Endothelial cell (in vitro differentiated cells): ENCODE measurements at regions not wholly inside any gene's neighbourhood (a gene's known extent, or its start where the extent isn't known, plus 50 kb on each side); places are given as distances from the start of the nearest gene placed in this dataset.

Experiments
- DNase-seq: peaks from one replicate; pipeline ENCODE4 v3.0.0; 2021; ENCODE audit warnings: low spot score
- H3K27ac Mint-ChIP-seq: one replicate; pipeline ENCODE4 v1.8.0; 2021; ENCODE audit warnings: mixed read lengths, inconsistent platforms; ENCODE audit not compliant: unreplicated experiment
- H3K27me3 Mint-ChIP-seq: one replicate; pipeline ENCODE4 v1.8.0; 2021; ENCODE audit warnings: mild to moderate bottlenecking, moderate library complexity, mixed read lengths, inconsistent platforms; ENCODE audit not compliant: unreplicated experiment
- H3K36me3 Mint-ChIP-seq: one replicate; pipeline ENCODE4 v1.8.0; 2021; ENCODE audit warnings: mild to moderate bottlenecking, low read depth, mixed read lengths, inconsistent platforms; ENCODE audit not compliant: unreplicated experiment
- H3K4me1 Mint-ChIP-seq: one replicate; pipeline ENCODE4 v1.8.0; 2021; ENCODE audit warnings: mild to moderate bottlenecking, mixed read lengths, inconsistent platforms; ENCODE audit not compliant: unreplicated experiment
- H3K4me3 Mint-ChIP-seq: one replicate; pipeline ENCODE4 v1.8.0; 2021; ENCODE audit warnings: mild to moderate bottlenecking, mixed read lengths, inconsistent platforms; ENCODE audit not compliant: unreplicated experiment
- H3K9me3 Mint-ChIP-seq: one replicate; pipeline ENCODE4 v1.8.0; 2021; ENCODE audit warnings: mixed read lengths, inconsistent platforms; ENCODE audit not compliant: unreplicated experiment
- TF ChIP-seq, protein P1 (sequence below): fragments of 200-600 bp; sonication (generic); IDR thresholded peaks from one replicate; pipeline ENCODE4 v1.5.0; 2021; ENCODE audit warnings: antibody characterized with exemption; ENCODE audit not compliant: unreplicated experiment

DNA sequence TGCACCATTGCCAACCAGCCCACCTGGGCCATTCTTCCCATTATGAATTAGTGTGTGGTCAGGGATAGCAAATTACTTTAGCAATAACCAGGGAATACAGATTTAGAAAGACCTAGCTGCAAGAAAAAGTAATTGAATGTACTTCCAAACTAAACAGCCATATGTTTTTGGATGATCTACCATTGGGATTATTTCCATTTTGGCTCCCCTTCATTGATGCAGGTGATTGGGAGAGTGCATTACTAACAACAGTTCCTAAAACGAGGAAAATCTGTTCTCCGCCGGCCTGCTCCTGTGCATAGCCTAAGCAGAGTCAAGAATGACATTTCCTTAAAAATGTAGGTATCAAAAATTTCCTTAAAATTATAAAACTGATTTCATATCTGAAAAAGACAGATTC is 58.5 kb downstream of the MAIP1 start:
- H3K27ac Mint-ChIP-seq, result no peak overlapping the region
- H3K4me1 Mint-ChIP-seq, result no peaks in the 10 kb centered on the region
- H3K27me3 Mint-ChIP-seq, result peaks cover 8% of the 10 kb centered on the region
- TF ChIP-seq, protein P1, sequence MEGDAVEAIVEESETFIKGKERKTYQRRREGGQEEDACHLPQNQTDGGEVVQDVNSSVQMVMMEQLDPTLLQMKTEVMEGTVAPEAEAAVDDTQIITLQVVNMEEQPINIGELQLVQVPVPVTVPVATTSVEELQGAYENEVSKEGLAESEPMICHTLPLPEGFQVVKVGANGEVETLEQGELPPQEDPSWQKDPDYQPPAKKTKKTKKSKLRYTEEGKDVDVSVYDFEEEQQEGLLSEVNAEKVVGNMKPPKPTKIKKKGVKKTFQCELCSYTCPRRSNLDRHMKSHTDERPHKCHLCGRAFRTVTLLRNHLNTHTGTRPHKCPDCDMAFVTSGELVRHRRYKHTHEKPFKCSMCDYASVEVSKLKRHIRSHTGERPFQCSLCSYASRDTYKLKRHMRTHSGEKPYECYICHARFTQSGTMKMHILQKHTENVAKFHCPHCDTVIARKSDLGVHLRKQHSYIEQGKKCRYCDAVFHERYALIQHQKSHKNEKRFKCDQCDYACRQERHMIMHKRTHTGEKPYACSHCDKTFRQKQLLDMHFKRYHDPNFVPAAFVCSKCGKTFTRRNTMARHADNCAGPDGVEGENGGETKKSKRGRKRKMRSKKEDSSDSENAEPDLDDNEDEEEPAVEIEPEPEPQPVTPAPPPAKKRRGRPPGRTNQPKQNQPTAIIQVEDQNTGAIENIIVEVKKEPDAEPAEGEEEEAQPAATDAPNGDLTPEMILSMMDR, result no peak
- no peaks in the 10 kb centered on the region for H3K36me3 Mint-ChIP-seq
- H3K4me3 Mint-ChIP-seq, result no peak overlapping the region
- peaks cover 12% of the 10 kb centered on the region for H3K9me3 Mint-ChIP-seq
- DNase-seq, result no peak

- Mint-ChIP-seq H3K36me3 (no peaks in the 10 kb centered on the region), H3K9me3 (peaks cover 11% of the 10 kb centered on the region), H3K27ac (no peak overlapping the region), H3K4me1 (no peaks in the 10 kb centered on the region), H3K4me3 (no peak overlapping the region), H3K27me3 (peaks cover 8% of the 10 kb centered on the region)
- TF ChIP-seq, protein P1, result no peak
- no peak for DNase-seq
Measured at GRCh38 chr2:200021449-200022114, 66.2 kb downstream of the MAIP1 start.

DNA sequence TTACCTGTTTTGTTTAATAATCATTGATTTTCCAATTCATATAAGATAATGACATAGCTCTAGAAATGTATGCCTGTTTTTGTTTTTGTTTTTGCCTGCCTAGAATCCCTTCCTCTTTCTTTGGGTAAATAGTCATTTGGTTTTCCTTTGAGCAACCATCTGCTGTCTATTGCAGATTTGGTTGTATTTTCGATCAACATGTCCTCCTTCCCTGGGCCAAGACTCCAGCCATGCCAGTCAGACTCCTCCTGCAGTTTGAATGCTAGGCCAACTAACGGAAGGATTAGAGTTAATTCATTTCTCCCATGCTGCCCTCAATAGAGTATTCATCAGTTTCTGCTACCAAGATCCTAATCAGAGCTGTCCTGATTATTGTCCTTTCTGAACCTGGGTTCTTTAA is 67.1 kb downstream of the MAIP1 start:
- no peak overlapping the region for H3K27ac Mint-ChIP-seq
- no peak for DNase-seq
- H3K27me3 Mint-ChIP-seq, result peaks cover 3% of the 10 kb centered on the region
- TF ChIP-seq, protein P1, result no peak
- no peak overlapping the region for H3K4me3 Mint-ChIP-seq
- no peaks in the 10 kb centered on the region for H3K4me1 Mint-ChIP-seq
- no peaks in the 10 kb centered on the region for H3K36me3 Mint-ChIP-seq
- peaks cover 8% of the 10 kb centered on the region for H3K9me3 Mint-ChIP-seq

- Mint-ChIP-seq H3K4me1 (no peaks in the 10 kb centered on the region), H3K27ac (no peak overlapping the region), H3K36me3 (no peaks in the 10 kb centered on the region), H3K4me3 (no peak overlapping the region), H3K9me3 (no peaks in the 10 kb centered on the region), H3K27me3 (peaks cover under 1% of the 10 kb centered on the region)
- TF ChIP-seq, protein P1, result no peak
- no peak for DNase-seq
Measured at GRCh38 chr2:200023570-200023969, 68.2 kb downstream of the MAIP1 start.

GRCh38 chr2:200025717-200026116 is 70.3 kb downstream of the MAIP1 start:
- Mint-ChIP-seq H3K27ac (no peak overlapping the region), H3K27me3 (no peaks in the 10 kb centered on the region), H3K4me3 (no peak overlapping the region), H3K4me1 (no peaks in the 10 kb centered on the region), H3K9me3 (no peaks in the 10 kb centered on the region), H3K36me3 (no peaks in the 10 kb centered on the region)
- no peak for DNase-seq
- TF ChIP-seq, protein P1, result no peak
